Activated naive CD4-positive, alpha-beta T cell treated with anti-CD3 and anti-CD28 coated beads, Interleukin-2, amount 50 U/mL, for 72 hours (primary cell): ENCODE measurements at regions not wholly inside any gene's neighbourhood (a gene's known extent, or its start where the extent isn't known, plus 50 kb on each side); places are given as distances from the start of the nearest gene placed in this dataset.

Experiments used
- ATAC-seq, 2 donors: fragments of 150-1000 bp; cut with Tn5 transposase; 2 replicates each; pipeline ENCODE4 v1.10.0; 2021; ENCODE audit warnings: mild to moderate bottlenecking in 2 of 2, moderate library complexity in 2 of 2
- DNase-seq, 2 donors: peaks; one replicate each; pipeline ENCODE4 v3.0.0; 2021 to 2022; ENCODE audit warnings: low spot score in 2 of 2
- H3K27ac Mint-ChIP-seq, 2 donors: one replicate each; pipeline ENCODE4 v1.8.0; 2022; ENCODE audit warnings: mild to moderate bottlenecking in 2 of 2, mixed read lengths in 2 of 2
- H3K36me3 Mint-ChIP-seq, 2 donors: one replicate each; pipeline ENCODE4 v1.8.0; 2022; ENCODE audit warnings: mixed read lengths in 2 of 2
- H3K9me3 Mint-ChIP-seq, 2 donors: one replicate each; pipeline ENCODE4 v1.8.0; 2022; ENCODE audit warnings: mixed read lengths in 2 of 2

DNA sequence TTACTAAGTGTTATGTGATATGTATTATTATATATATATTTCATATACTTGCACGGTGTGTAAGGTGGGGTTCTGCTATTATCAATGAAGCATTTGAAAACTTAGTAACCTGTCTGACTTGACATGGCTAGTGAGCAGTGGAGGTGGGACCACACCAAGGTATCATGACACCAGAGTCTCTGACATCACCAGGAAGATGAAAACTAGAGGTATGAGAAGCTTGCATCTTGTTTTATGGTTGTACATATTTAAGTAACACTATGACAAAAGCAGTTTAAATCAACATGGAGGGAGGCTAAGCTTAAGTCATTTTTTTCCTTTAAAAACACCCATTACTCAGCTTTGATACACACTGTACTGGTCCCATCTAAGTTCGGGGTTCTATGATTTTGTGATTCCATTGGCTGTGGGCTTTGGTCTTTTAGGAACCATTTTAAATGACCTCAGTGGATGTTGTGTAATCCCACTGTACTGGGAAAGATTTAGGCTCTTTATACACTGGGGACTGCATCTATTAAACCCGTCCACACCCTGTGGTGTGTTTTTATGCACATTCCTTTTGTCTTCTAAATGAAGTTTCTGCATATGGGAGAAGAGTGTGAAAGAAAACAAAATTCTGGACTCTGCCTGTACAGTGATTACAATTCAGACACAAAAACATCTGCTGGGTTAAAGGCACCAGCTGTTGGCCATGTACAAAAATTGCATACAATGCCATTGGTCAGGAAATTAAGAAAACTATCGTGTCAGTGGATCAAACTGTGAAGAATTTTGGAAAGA lies 570.6 kb downstream of the SPRY1 start:
- ATAC-seq (no peak), DNase-seq (no peak)
- Mint-ChIP-seq H3K27ac (no peak overlapping the region), H3K36me3 (no peaks in the 10 kb centered on the region), H3K9me3 (no peaks in the 10 kb centered on the region)

DNA sequence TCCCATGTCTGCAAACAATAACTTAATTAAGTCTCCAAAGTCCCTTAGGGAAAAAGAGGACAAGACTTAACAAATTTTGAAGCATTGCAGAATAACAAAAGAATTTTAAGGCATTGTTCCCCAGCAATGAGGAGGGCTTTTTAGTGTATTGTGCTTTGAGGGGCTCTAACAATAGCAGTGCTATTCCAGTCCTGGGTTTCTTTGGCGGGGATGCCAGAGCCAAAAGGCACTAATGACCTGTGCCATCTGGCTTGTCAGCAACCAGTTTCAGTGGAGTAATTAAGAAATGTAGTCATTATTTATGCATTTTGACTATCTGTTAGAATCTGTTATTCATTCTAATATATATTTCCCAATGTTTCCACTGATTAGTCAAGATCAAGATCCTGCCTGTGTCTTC lies 575.4 kb downstream of the SPRY1 start:
- ATAC-seq, result no peak
- Mint-ChIP-seq H3K9me3 (no peaks in the 10 kb centered on the region), H3K27ac (no peak overlapping the region), H3K36me3 (no peaks in the 10 kb centered on the region)
- DNase-seq, result no peak

DNA sequence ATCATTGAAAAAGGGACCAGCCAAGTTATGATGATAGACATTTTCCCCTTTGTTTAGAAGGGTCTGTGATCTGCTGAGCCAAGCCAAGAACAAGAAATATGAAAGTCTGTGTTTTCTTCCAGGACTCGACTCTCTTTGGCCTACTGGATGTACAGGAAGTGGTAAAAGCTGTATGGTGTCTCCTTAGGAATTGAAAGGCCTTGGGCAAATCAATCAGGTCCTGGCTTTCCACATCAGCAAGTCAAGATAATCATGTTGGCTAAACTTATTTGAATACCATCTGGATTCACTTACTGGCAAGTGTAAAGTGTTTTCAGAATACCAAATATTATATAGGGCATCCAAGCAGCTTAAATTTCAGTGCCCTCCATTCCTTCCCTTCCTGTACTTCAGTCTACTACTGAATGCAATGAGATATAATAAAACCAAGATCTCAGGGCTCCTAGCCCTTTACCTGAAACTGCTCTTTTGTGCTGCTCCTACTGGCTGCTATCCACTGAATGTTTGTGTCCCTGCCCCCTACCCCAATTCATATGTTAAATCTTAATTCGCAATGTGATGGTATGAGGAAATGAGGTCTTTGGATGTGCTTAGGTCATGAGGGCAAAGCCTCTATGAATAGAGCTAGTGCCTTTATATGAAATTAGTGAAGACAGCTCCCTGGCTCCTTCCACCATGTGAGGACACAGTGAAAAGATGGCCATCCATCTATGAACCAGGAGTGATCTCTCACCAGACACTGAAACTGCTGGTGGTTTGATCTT lies 578.0 kb downstream of the SPRY1 start:
- no peak overlapping the region for H3K27ac Mint-ChIP-seq
- no peaks in the 10 kb centered on the region for H3K36me3 Mint-ChIP-seq
- DNase-seq, result no peak
- H3K9me3 Mint-ChIP-seq, result no peaks in the 10 kb centered on the region
- no peak for ATAC-seq

DNA sequence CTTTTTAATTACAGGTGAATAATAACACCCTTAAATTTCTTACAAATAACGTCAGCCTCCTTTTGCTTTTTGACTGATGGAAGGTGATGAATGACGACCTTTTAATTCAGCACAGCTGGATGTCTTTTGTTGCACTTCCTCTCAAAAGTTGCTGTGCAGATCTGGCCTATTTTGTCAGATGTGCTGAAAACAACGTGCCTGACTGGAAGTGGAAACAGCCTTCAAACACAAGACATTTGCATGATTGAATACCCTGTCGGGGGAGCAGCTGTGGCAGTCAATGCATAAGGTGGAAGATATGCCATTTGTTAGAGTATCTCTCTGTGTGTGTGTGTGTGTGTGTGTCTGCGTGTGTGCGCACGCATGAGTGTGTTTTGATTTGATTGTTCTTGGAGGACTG lies 579.7 kb downstream of the SPRY1 start:
- DNase-seq (no peak), ATAC-seq (no peak)
- H3K36me3 Mint-ChIP-seq, result no peaks in the 10 kb centered on the region
- H3K27ac Mint-ChIP-seq, result no peak overlapping the region
- no peaks in the 10 kb centered on the region for H3K9me3 Mint-ChIP-seq

DNA sequence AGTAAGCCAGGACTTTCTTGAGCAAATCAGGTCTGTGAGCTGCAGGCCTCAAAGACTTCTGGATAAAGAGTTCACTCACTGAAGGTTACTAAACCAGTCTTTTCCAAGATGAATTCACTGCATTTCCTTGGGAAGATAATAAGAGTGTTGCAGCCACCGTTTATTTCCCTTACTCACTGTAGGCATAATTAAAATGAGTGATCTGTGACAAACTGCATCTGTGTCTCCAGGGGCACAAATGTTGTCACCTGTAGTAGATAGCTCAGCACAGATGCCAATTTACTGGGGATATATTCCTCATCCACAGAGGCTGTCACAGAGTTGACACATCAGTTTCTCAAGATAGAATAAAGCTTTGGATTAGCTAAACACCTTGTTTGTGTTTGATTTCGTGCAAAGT lies 580.2 kb downstream of the SPRY1 start:
- H3K9me3 Mint-ChIP-seq, result no peaks in the 10 kb centered on the region
- H3K36me3 Mint-ChIP-seq, result no peaks in the 10 kb centered on the region
- DNase-seq (no peak), ATAC-seq (no peak)
- no peak overlapping the region for H3K27ac Mint-ChIP-seq

DNA sequence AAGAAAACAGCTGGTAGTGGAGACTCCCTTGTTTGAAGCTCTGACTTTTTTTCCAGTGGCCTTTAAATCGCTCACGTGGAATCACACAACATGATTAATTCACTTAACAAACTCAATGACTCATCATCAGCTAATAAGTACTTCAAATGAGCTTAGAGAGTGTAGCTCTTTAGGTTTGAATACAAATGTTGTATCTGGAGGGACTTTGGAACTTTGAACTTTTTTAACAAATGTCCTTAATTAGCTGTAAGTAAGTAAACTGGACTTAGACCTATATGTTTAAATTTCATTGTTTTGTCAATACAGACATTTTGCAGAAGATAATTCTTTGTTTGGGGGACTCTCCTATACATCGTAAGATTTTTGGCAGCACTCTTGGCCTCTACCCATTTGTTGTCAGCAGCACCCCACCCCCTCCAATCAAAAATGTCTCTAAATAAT lies 581.1 kb downstream of the SPRY1 start:
- ATAC-seq, result no peak
- DNase-seq, result no peak
- no peaks in the 10 kb centered on the region for H3K9me3 Mint-ChIP-seq
- H3K36me3 Mint-ChIP-seq, result no peaks in the 10 kb centered on the region
- H3K27ac Mint-ChIP-seq, result no peak overlapping the region

DNA sequence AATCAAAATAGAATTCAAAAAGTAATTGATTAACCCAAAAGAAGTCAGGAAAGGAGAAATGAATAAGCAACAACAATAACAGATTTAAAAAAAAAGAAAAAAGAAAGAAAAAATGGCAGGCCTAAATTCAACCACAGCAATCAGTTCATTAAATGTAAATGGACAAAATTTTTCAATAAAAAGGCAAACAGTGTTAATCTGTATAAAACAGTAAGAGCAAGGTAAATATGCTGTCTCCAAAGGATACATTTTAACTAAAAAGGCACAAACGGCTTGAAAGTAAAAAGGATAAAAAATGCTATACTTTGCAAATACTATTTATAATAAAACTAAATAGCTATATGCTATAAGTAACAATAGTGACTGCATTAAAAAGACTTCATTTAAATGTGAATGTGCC lies 582.0 kb downstream of the SPRY1 start:
- no peaks in the 10 kb centered on the region for H3K9me3 Mint-ChIP-seq
- no peak overlapping the region for H3K27ac Mint-ChIP-seq
- ATAC-seq (no peak), DNase-seq (no peak)
- H3K36me3 Mint-ChIP-seq, result no peaks in the 10 kb centered on the region

DNA sequence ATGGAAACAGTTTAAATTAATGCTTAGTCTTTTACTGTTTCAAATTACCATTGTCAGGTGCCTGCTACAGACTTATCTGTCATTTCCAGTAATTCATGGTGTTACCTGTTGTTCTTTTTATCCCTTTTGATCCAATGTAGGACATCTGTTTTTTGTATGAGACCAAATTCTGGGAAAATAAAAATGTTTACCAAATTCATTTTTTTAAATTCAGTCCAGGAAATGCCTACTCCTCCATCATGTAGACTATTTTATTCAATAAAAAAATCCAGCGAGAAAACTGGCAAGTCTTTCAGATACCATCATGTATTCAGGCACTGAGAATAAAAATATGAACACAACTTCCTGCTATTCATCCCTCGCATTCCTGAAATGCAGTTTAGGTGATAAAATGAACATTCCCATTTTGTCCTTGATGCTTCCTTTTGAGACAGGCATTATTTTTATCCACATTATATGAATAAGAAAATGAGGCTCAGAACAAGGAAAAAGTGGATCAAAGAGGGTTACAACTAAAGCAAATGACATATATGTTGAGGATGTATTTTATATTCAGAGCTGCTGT lies 584.2 kb downstream of the SPRY1 start:
- no peak for DNase-seq
- H3K9me3 Mint-ChIP-seq, result no peaks in the 10 kb centered on the region
- no peak overlapping the region for H3K27ac Mint-ChIP-seq
- no peak for ATAC-seq
- H3K36me3 Mint-ChIP-seq, result no peaks in the 10 kb centered on the region

DNA sequence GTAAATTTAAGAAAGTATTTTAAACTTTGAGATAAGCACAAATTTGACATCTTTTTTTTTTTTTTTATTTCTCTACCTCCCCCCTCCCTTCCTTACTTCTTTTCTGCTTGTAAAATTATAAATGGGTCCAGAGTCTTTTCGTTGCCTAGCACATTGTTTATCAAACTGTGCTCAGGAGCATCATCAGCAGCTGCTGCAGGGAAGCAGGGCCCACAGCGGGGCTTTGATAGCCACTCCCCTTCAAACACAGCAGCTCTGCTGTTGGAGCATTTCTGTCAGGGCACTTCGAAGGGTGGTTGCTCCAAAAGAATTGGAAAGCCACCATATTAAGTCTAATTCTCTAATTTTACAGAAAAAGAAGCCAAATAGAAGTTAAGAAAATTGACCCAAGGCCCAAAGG lies 588.3 kb downstream of the SPRY1 start:
- Mint-ChIP-seq H3K9me3 (peaks cover 0 to 5% of the 10 kb centered on the region in 2 donors), H3K36me3 (no peaks in the 10 kb centered on the region), H3K27ac (peak overlapping the region in 1 of 2 donors; percentile 60)
- DNase-seq (no peak), ATAC-seq (no peak)

DNA sequence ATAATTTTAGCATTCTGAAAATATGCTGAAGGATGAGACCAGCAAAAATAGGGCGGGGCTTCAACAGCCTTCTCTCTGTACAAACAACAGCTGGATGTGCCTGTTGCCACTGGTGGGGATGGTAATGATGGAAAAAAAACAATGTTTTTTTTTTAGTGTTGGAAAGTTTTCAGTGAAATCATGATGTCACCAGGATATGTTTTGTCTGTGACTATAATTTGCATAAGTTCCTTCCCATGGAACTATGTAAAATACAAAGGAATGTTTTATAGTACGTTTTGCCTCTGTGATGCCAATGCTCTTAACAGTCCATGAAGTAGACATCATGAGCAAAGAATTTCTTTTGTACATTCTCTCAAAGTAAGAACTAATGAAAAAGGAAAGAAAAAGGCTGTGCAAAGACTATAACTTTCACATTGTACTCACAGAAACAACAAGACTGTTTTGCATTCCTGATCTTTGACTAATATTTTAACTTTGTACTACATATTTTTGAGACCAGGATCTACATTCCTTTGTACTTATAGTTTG lies 589.7 kb downstream of the SPRY1 start:
- Mint-ChIP-seq H3K27ac (no peak overlapping the region), H3K36me3 (no peaks in the 10 kb centered on the region), H3K9me3 (peaks cover 0 to 6% of the 10 kb centered on the region in 2 donors)
- ATAC-seq (no peak), DNase-seq (no peak)

DNA sequence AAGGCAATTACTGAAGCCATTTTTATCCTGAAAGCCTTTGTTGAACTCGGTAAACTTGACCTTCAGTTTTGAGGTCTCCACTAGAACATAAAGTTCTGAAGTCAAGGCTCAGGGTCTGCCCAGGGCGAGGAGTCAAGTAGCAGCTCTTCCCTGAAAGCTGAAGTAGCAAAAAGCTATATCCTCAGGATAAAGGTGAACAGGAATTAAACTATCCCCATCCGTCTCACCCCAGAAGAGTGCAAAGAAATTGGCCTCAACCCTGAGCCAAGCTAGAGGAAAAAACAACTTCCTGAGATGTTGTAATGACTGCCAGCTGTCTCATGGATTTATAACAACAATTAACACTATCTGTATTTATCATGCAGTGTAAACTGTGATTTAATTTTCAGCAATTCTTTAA lies 590.8 kb downstream of the SPRY1 start:
- Mint-ChIP-seq H3K27ac (no peak overlapping the region), H3K9me3 (peaks cover 1 to 8% of the 10 kb centered on the region in 2 donors), H3K36me3 (peaks cover 0 to 3% of the 10 kb centered on the region in 2 donors)
- no peak for ATAC-seq
- no peak for DNase-seq

DNA sequence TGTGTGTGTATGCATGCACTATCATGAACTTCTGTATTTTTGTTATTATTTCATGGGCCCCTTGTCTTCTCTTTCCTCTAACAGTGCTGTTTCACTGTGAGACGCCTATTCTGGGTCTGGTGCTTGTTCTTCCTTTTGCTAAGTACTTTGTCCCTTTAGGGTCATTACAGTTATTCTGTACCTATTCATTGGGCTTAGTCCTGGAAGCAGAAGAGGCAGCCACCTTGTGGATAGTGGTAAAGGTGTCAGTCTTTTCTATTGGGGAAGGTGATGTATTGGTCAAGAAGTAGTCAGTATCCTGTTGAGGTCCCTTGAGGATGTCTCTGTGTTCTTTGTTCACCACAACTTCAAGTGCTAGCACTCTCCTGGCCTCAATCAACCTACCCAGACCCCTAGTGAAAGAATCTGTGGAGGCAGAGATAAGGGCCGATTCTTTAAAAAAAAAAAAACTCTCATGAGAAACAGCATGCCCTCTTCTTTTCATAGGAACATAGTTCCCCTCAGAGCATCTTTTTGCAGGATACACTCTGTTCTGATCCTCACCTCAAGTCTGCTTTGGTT lies 593.8 kb downstream of the SPRY1 start:
- DNase-seq (no peak), ATAC-seq (no peak)
- Mint-ChIP-seq H3K27ac (no peak overlapping the region), H3K9me3 (peaks cover 3 to 10% of the 10 kb centered on the region in 2 donors), H3K36me3 (peaks cover 0 to 4% of the 10 kb centered on the region in 2 donors)

DNA sequence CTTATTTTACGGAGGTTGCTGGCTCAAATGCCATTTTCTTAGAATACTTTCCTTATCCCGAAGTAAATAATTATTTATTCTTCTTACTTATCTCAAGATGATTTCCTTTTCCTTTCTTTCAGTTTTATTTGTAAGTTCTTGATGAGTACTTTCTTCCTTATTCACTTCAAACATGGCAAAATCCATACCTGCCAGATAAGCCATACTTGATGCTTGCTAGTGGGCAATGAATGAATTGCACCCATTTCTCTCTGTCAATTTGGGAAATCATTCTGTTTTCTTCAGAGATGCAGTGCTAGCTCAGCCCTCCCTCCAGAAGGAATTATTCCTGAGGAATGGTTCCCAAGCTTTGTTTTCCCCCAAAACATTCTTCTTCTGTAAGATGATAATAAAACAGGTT lies 598.3 kb downstream of the SPRY1 start:
- peaks cover 3 to 4% of the 10 kb centered on the region in 2 donors for H3K9me3 Mint-ChIP-seq
- ATAC-seq, result no peak

DNA sequence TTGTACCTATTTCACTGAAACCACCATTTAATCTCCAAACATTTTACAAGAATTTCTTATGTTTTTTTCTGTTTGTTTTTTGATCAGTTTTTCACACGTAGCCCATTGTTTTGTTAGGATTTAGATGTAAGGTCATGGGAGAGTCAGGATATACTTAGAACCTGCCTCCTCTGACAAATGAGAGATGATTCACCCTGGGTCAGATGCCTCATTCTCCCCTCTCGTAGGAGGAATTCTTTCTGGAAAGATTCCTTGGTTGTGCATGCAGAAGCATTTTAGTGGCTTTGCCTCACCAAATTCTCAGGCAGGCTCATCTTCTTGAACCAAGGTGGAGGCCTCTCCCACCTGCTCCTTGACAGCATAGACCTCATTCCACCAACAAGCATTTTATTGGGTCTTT lies 599.3 kb downstream of the SPRY1 start:
- ATAC-seq (no peak), DNase-seq (no peak)
- H3K36me3 Mint-ChIP-seq, result peaks cover 0 to 4% of the 10 kb centered on the region in 2 donors
- peaks cover 3 to 4% of the 10 kb centered on the region in 2 donors for H3K9me3 Mint-ChIP-seq
- H3K27ac Mint-ChIP-seq, result no peak overlapping the region

More for the DNA sequence above, 598.3 kb downstream of the SPRY1 start:
- Mint-ChIP-seq H3K36me3 (peaks cover 0 to 4% of the 10 kb centered on the region in 2 donors), H3K27ac (no peak overlapping the region)
- DNase-seq, result no peak

DNA sequence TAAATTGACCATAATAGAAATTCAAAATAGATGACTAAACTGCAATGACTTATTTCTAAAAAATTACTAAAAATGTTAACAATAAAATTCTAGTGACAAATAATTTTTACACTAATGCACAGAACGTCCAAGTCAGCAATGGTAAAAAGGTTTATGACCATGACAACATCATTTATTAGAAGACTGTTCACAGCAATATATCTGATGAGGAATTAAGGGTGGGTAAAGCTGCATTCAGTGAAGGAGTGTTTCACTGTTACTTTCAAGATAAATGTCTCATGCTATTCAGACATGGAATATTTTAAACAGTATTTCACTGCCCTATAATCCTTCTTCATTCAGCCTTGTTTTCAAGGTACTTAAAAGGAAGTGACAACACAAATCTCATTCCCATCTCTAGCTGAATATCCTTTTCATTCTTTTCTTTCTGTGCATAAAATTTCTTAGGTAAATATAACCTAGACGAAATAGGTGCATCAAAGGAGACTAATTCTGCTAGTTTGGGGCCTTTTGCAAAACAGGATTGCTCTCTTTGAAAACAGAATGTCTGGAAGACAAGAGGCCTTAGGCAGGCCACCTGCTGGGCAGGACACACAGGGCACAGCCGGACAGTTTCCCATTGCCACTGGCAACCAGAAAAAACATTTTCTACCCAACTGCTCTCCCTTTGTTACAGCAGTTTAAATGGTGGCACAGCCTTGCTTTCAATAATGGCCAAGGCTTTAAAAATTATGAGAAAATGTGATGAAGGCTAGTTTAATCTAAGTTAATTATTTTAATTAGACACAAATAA lies 600.3 kb downstream of the SPRY1 start:
- Mint-ChIP-seq H3K9me3 (peaks cover 3 to 4% of the 10 kb centered on the region in 2 donors), H3K27ac (no peak overlapping the region), H3K36me3 (peaks cover 0 to 4% of the 10 kb centered on the region in 2 donors)
- DNase-seq (no peak), ATAC-seq (no peak)

DNA sequence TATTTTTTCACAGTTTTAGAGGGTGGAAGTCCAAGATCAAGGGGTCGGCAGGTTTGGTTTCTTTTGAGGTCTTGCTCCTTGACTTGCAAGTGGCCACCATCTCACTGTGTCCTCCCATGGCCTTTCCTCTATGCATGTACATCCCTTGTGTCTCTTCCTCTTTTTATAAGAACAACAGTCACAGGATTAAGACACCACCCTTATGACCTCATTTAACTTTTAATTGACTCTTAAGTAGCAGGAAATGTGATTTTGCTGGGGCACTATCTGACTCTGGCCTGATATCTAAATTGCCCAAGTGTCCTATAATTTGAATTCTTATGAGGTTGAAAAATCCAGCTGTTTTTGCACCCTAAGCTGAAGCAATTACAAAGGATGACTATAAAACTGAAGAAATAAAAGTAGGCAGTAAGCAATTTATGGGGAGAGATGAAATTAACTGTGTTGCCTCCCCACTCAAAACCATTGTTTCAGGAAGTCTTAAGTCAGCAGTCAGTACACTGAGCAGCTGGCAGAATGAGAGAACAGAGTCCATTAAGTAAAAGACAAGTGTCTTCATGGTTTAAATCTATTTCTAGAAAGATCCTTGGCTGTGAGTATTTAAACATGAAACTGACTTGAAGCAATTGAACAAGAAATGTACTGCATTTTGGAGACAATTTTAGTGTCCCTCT lies 601.3 kb downstream of the SPRY1 start:
- DNase-seq, result no peak
- H3K9me3 Mint-ChIP-seq, result no peaks in the 10 kb centered on the region
- no peaks in the 10 kb centered on the region for H3K36me3 Mint-ChIP-seq
- no peak overlapping the region for H3K27ac Mint-ChIP-seq
- ATAC-seq, result no peak
